A549 (cell line): ENCODE measurements at regions not wholly inside any gene's neighbourhood (a gene's known extent, or its start where the extent isn't known, plus 50 kb on each side); places are given as distances from the start of the nearest gene placed in this dataset.

ENCODE experiments used
- ATAC-seq, 2 experiments: fragments of 200-7000 bp in 1 of 2; fragments of >200 bp in 1 of 2; cut with Nextera tagmentation in 1 of 2; cut with Tn5 transposase in 1 of 2; 3 replicates each; pipeline versions ENCODE4 v1.8.0 to v1.9.1; 2018 to 2020; ENCODE audit warnings: mild to moderate bottlenecking in 1 of 2, moderate library complexity in 1 of 2
- CTCF ChIA-PET: fragments of 300-600 bp; sonication (Branson Sonifier 250); formaldehyde crosslinking; extraction: SDS; loops from one replicate; lab custom pipeline; 2021; ENCODE audit warnings: antibody characterized with exemption, inconsistent platforms; lab: Yijun Ruan, JAX
- POLR2A ChIA-PET: fragments of 350-600 bp; formaldehyde crosslinking; extraction: SDS; loops from one replicate; lab custom pipeline; 2021; ENCODE audit warnings: antibody characterized with exemption, inconsistent platforms; lab: Yijun Ruan, JAX
- DNase-seq, 2 experiments: peaks; one replicate each; pipeline versions ENCODE4 v3.0.0 to v3.0.0-alpha.2; 2011 to 2016; ENCODE audit warnings: low read depth in 1 of 2, low spot score in 1 of 2
- FAIRE-seq: peaks from 2 replicates; lab custom pipeline; 2011; peaks lifted over from hg19 to GRCh38; lab: Jason Lieb, UNC
- H3K27ac ChIP-seq, 2 experiments: fragments of >200 bp; sonication (Bioruptor Twin); formaldehyde crosslinking; 3 replicates each; pipeline ENCODE4 v1.5.1; 2016 to 2017
- H3K4me1 ChIP-seq: fragments of >200 bp; sonication (Bioruptor Twin); formaldehyde crosslinking; 3 replicates; pipeline ENCODE4 v1.6.1; 2016
- H3K4me2 ChIP-seq: fragments of >200 bp; sonication (Bioruptor Twin); formaldehyde crosslinking; 3 replicates; pipeline ENCODE4 v1.6.1; 2016
- H3K4me3 ChIP-seq: fragments of >200 bp; sonication (Bioruptor Twin); formaldehyde crosslinking; 3 replicates; pipeline ENCODE4 v1.5.1; 2016
- H3K9me3 ChIP-seq: fragments of >200 bp; sonication (Bioruptor Twin); formaldehyde crosslinking; 3 replicates; pipeline ENCODE4 v1.6.1; 2016
- BHLHE40 ChIP-seq: IDR thresholded peaks from 2 replicates; pipeline ENCODE4 v1.6.1; 2012; ENCODE audit warnings: low read depth, low read length, inconsistent platforms
- CBX8 ChIP-seq: fragments of 200-600 bp; sonication (generic); IDR thresholded peaks from 2 replicates; pipeline ENCODE4 v1.6.1; 2016
- EHF ChIP-seq: fragments of 250-450 bp; sonication (Bioruptor Pico); IDR thresholded peaks from 2 replicates; pipeline ENCODE4 v1.5.0; 2020; ENCODE audit warnings: mild to moderate bottlenecking
- EP300 ChIP-seq, 2 experiments: fragments of >200 bp; sonication (Bioruptor Twin); formaldehyde crosslinking; IDR thresholded peaks; 2 replicates in 1 of 2; 3 replicates in 1 of 2; pipeline ENCODE4 v1.6.1; 2016 to 2017
- FOSL2 ChIP-seq, 2 experiments: fragments of 450-650 bp in 1 of 2; fragments of >200 bp in 1 of 2; sonication (Bioruptor Twin) in 1 of 2; formaldehyde crosslinking; IDR thresholded peaks; 2 replicates each; pipeline versions ENCODE4 v1.5.0 to v1.6.1; 2016 to 2020; ENCODE audit warnings: mild to moderate bottlenecking in 1 of 2, moderate library complexity in 1 of 2
- FOXS1 ChIP-seq: fragments of 250-450 bp; sonication (Bioruptor Pico); IDR thresholded peaks from 2 replicates; pipeline ENCODE4 v1.5.0; 2020; ENCODE audit warnings: mild to moderate bottlenecking, moderate library complexity
- HDAC2 ChIP-seq: fragments of 200-600 bp; sonication (generic); IDR thresholded peaks from 2 replicates; pipeline ENCODE4 v1.6.1; 2016
- HMGXB4 ChIP-seq: fragments of 250-450 bp; sonication (Bioruptor Pico); IDR thresholded peaks from 2 replicates; pipeline ENCODE4 v1.5.0; 2021; ENCODE audit warnings: mild to moderate bottlenecking, moderate library complexity, borderline replicate concordance
- HOXA7 ChIP-seq: fragments of 250-450 bp; sonication (Bioruptor Pico); IDR thresholded peaks from 2 replicates; pipeline ENCODE4 v1.5.0; 2020; ENCODE audit warnings: mild to moderate bottlenecking, moderate library complexity
- HOXB13 ChIP-seq: fragments of 250-450 bp; sonication (Bioruptor Pico); IDR thresholded peaks from 2 replicates; pipeline ENCODE4 v1.5.0; 2020; ENCODE audit warnings: low read depth, mild to moderate bottlenecking, moderate library complexity
- JUN ChIP-seq, 2 experiments: fragments of >200 bp; sonication (Bioruptor Twin); formaldehyde crosslinking; IDR thresholded peaks; 2 replicates in 1 of 2; 3 replicates in 1 of 2; pipeline ENCODE4 v1.6.1; 2016 to 2017
- JUNB ChIP-seq: fragments of >200 bp; sonication (Bioruptor Twin); formaldehyde crosslinking; IDR thresholded peaks from 2 replicates; pipeline ENCODE4 v1.6.1; 2016
- KDM5A ChIP-seq: fragments of 200-600 bp; sonication (generic); IDR thresholded peaks from 2 replicates; pipeline ENCODE4 v1.6.1; 2016; ENCODE audit warnings: antibody characterized with exemption, mild to moderate bottlenecking
- MYC ChIP-seq: IDR thresholded peaks from 2 replicates; pipeline ENCODE4 v1.6.1; 2012; ENCODE audit warnings: mild to moderate bottlenecking, inconsistent platforms, low read length, improper control_type of control experiment, borderline replicate concordance
- NFE2L2 ChIP-seq: fragments of 150-350 bp; conservative IDR thresholded peaks from 2 replicates; pipeline ENCODE4 v1.6.1; 2014; ENCODE audit warnings: low read length
- NPAS2 ChIP-seq: fragments of 250-450 bp; sonication (Bioruptor Pico); IDR thresholded peaks from 2 replicates; pipeline ENCODE4 v1.8.0; 2022; ENCODE audit warnings: mild to moderate bottlenecking, moderate library complexity, borderline replicate concordance
- NR3C1 ChIP-seq: fragments of >200 bp; sonication (Bioruptor Twin); formaldehyde crosslinking; IDR thresholded peaks from 3 replicates; pipeline ENCODE4 v1.6.1; 2017
- PHF8 ChIP-seq: fragments of 200-600 bp; sonication (generic); IDR thresholded peaks from 2 replicates; pipeline ENCODE4 v1.6.1; 2016; ENCODE audit warnings: low read depth, mild to moderate bottlenecking, antibody characterized with exemption, moderate library complexity, borderline replicate concordance
- POLR2AphosphoS2 ChIP-seq: conservative IDR thresholded peaks from 2 replicates; pipeline ENCODE4 v1.6.1; 2012; ENCODE audit warnings: low read length, improper control_type of control experiment, inconsistent platforms
- RCOR1 ChIP-seq: fragments of 150-350 bp; IDR thresholded peaks from 2 replicates; pipeline ENCODE4 v1.6.1; 2014; ENCODE audit warnings: antibody characterized with exemption, low read length, low read depth
- RFX5 ChIP-seq: fragments of 450-650 bp; IDR thresholded peaks from 2 replicates; pipeline ENCODE4 v1.7.1; 2014; ENCODE audit warnings: antibody characterized with exemption, mild to moderate bottlenecking, moderate library complexity
- SMC3 ChIP-seq: fragments of >200 bp; sonication (Bioruptor Twin); formaldehyde crosslinking; IDR thresholded peaks from 3 replicates; pipeline ENCODE4 v1.6.1; 2018; ENCODE audit warnings: inconsistent platforms
- ZNF302 ChIP-seq: fragments of 250-450 bp; sonication (Bioruptor Pico); IDR thresholded peaks from 2 replicates; pipeline ENCODE4 v1.9.0; 2021; ENCODE audit warnings: inconsistent platforms, mild to moderate bottlenecking, moderate library complexity
- WGBS: methylation state at CpG from one replicate; pipeline ENCODE4 v1.1.6; 2017; ENCODE audit errors: missing lambda C conversion rate; 5-methylcytosine and 5-hydroxymethylcytosine counted together
- TF ChIP-seq, protein P1 (sequence below): IDR thresholded peaks from 2 replicates; pipeline ENCODE4 v1.6.1; 2012; ENCODE audit warnings: low read depth, borderline replicate concordance
- TF ChIP-seq, protein P2 (sequence below): fragments of >200 bp; sonication (Bioruptor Twin); formaldehyde crosslinking; IDR thresholded peaks from 2 replicates; pipeline ENCODE4 v1.6.1; 2016
- TF ChIP-seq, protein P3 (sequence below): fragments of 200-600 bp; sonication (generic); IDR thresholded peaks from 2 replicates; pipeline ENCODE4 v1.6.1; 2016; ENCODE audit warnings: antibody characterized with exemption, mild to moderate bottlenecking, moderate library complexity
- TF ChIP-seq, protein P4 (sequence below): fragments of 150-350 bp; IDR thresholded peaks from 2 replicates; pipeline ENCODE4 v1.6.1; 2014; ENCODE audit warnings: low read depth, mild to moderate bottlenecking, low read length

DNA sequence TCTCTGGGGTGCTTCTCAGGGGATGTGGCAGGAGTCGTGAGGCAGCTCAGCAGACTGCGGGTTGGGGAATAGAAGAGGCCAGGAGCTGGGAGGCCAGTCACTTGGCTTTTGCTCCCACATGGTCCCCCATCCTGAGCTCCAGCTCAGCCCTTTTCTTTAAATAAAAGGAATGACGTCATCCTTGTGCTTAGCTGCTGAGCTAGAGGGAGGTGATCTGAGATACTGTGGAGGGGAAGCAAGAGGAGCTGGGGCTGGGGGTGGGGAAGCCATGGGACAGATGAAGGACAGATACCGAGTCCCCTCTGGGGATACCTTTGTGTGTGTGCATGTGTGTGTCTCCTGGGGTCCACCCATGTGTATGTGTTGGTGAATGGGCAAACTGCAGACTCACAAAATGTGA is 89.0 kb upstream of the ARAP3 start:
- CTCF ChIA-PET: interaction anchor here (0.6 to 1.8 kb wide), 4 partner anchors 8 to 108 kb away, joined by 3 to 6 read pairs (median 4); partner anchors contain the start of gene PCDH1
- ATAC-seq (no peak), FAIRE-seq (no peak), DNase-seq (no peak)
- Histone ChIP-seq H3K4me2 (no peak overlapping the region), H3K4me3 (no peak overlapping the region), H3K27ac (no peak overlapping the region), H3K9me3 (no peaks in the 10 kb centered on the region), H3K4me1 (no peaks in the 10 kb centered on the region)
- POLR2A ChIA-PET: no interaction called here
- 31% methylated on average over 4 of the region's 4 CpGs for WGBS
- TF ChIP-seq FOXS1 (CRISPR knock-in tag): no peak
- TF ChIP-seq SMC3: no peak
- no peak for TF ChIP-seq NPAS2 (CRISPR knock-in tag)
- TF ChIP-seq, protein P1, sequence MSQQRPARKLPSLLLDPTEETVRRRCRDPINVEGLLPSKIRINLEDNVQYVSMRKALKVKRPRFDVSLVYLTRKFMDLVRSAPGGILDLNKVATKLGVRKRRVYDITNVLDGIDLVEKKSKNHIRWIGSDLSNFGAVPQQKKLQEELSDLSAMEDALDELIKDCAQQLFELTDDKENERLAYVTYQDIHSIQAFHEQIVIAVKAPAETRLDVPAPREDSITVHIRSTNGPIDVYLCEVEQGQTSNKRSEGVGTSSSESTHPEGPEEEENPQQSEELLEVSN: no peak
- TF ChIP-seq RCOR1: no peak
- TF ChIP-seq CBX8: no peak
- no peak for TF ChIP-seq MYC
- no peak for TF ChIP-seq EP300 (IDR thresholded peaks at IDR 0.05)
- TF ChIP-seq HMGXB4 (CRISPR knock-in tag): no peak
- no peak for TF ChIP-seq NR3C1
- TF ChIP-seq, protein P2, sequence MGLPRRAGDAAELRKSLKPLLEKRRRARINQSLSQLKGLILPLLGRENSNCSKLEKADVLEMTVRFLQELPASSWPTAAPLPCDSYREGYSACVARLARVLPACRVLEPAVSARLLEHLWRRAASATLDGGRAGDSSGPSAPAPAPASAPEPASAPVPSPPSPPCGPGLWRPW: no peak
- no peak for TF ChIP-seq HDAC2
- TF ChIP-seq HOXB13: no peak
- no peak for TF ChIP-seq RFX5
- TF ChIP-seq EHF (CRISPR knock-in tag): no peak
- no peak for TF ChIP-seq PHF8
- TF ChIP-seq NFE2L2: no peak
- TF ChIP-seq FOSL2 (IDR thresholded peaks at IDR 0.05): no peak
- no peak for TF ChIP-seq FOSL2 (CRISPR knock-in tag; IDR thresholded peaks at IDR 0.05)
- no peak for TF ChIP-seq POLR2AphosphoS2

DNA sequence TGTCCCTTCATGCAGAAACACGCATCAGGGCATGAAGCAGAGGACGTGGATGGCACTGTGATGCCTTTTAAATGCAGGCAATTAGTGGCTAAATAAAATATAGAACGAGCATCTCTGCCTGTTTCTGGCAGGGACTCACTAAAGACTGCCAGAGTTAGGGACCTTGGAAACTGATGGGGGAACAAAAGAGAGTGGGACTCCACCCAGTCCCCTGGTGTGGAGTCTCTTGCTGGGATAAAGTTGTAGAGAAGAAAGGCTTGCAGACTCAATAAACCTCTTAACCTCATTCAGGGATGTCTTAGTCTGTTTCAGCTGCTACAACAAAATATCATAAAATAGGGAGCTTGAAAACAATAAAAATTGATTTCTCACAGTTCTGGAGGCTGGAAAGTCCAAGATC is 87.6 kb upstream of the ARAP3 start:
- WGBS: 24% methylated on average over 3 of the region's 3 CpGs
- ChIA-PET CTCF (interaction anchor here (0.6 to 1.8 kb wide), 4 partner anchors 21 to 389 kb away, joined by 3 to 5 read pairs (median 3); no protein-coding TSS in a partner anchor), POLR2A (no interaction called here)
- H3K4me2 ChIP-seq: no peak overlapping the region
- DNase-seq: no peak
- no peak overlapping the region for H3K4me3 ChIP-seq
- no peaks in the 10 kb centered on the region for H3K9me3 ChIP-seq
- FAIRE-seq: no peak
- H3K27ac ChIP-seq: no peak overlapping the region
- no peaks in the 10 kb centered on the region for H3K4me1 ChIP-seq
- TF ChIP-seq BHLHE40 (no peak), KDM5A (no peak), RFX5 (no peak), MYC (no peak), ZNF302 (no peak), HOXA7 (no peak), POLR2AphosphoS2 (no peak), JUN (IDR thresholded peaks at IDR 0.05) (no peak), FOSL2 (IDR thresholded peaks at IDR 0.05) (no peak), FOSL2 (CRISPR knock-in tag; IDR thresholded peaks at IDR 0.05) (no peak), EP300 (IDR thresholded peaks at IDR 0.05) (no peak), JUNB (no peak)
- TF ChIP-seq, protein P3, sequence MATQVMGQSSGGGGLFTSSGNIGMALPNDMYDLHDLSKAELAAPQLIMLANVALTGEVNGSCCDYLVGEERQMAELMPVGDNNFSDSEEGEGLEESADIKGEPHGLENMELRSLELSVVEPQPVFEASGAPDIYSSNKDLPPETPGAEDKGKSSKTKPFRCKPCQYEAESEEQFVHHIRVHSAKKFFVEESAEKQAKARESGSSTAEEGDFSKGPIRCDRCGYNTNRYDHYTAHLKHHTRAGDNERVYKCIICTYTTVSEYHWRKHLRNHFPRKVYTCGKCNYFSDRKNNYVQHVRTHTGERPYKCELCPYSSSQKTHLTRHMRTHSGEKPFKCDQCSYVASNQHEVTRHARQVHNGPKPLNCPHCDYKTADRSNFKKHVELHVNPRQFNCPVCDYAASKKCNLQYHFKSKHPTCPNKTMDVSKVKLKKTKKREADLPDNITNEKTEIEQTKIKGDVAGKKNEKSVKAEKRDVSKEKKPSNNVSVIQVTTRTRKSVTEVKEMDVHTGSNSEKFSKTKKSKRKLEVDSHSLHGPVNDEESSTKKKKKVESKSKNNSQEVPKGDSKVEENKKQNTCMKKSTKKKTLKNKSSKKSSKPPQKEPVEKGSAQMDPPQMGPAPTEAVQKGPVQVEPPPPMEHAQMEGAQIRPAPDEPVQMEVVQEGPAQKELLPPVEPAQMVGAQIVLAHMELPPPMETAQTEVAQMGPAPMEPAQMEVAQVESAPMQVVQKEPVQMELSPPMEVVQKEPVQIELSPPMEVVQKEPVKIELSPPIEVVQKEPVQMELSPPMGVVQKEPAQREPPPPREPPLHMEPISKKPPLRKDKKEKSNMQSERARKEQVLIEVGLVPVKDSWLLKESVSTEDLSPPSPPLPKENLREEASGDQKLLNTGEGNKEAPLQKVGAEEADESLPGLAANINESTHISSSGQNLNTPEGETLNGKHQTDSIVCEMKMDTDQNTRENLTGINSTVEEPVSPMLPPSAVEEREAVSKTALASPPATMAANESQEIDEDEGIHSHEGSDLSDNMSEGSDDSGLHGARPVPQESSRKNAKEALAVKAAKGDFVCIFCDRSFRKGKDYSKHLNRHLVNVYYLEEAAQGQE: no peak
- TF ChIP-seq, protein P2: no peak
- TF ChIP-seq, protein P4, sequence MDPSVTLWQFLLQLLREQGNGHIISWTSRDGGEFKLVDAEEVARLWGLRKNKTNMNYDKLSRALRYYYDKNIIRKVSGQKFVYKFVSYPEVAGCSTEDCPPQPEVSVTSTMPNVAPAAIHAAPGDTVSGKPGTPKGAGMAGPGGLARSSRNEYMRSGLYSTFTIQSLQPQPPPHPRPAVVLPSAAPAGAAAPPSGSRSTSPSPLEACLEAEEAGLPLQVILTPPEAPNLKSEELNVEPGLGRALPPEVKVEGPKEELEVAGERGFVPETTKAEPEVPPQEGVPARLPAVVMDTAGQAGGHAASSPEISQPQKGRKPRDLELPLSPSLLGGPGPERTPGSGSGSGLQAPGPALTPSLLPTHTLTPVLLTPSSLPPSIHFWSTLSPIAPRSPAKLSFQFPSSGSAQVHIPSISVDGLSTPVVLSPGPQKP: no peak
- ATAC-seq: no peak
